Stimulated activated effector memory CD8-positive, alpha-beta T cell treated with anti-CD3 and anti-CD28 coated beads, Interleukin-12 subunit alpha, Interleukin-12 subunit beta, amount 100 ng/mL, for 72 hours (primary cell): ENCODE measurements at regions not wholly inside any gene's neighbourhood (a gene's known extent, or its start where the extent isn't known, plus 50 kb on each side); places are given as distances from the start of the nearest gene placed in this dataset.

Experiments used
- ATAC-seq: fragments of 150-1000 bp; cut with Tn5 transposase; 2 replicates; pipeline ENCODE4 v1.10.0; 2021
- DNase-seq, 2 donors: peaks; one replicate each; pipeline ENCODE4 v3.0.0; 2021 to 2022; ENCODE audit warnings: low spot score in 2 of 2
- H3K27ac Mint-ChIP-seq: one replicate; pipeline ENCODE4 v1.8.0; 2022; ENCODE audit warnings: mild to moderate bottlenecking, mixed read lengths
- H3K36me3 Mint-ChIP-seq: one replicate; pipeline ENCODE4 v1.8.0; 2022; ENCODE audit warnings: mild to moderate bottlenecking, mixed read lengths
- H3K4me1 Mint-ChIP-seq: one replicate; pipeline ENCODE4 v1.8.0; 2022; ENCODE audit warnings: mixed read lengths
- H3K4me3 Mint-ChIP-seq: one replicate; pipeline ENCODE4 v1.8.0; 2022; ENCODE audit warnings: mild to moderate bottlenecking, mixed read lengths
- H3K9me3 Mint-ChIP-seq: one replicate; pipeline ENCODE4 v1.8.0; 2022; ENCODE audit warnings: mixed read lengths

DNA sequence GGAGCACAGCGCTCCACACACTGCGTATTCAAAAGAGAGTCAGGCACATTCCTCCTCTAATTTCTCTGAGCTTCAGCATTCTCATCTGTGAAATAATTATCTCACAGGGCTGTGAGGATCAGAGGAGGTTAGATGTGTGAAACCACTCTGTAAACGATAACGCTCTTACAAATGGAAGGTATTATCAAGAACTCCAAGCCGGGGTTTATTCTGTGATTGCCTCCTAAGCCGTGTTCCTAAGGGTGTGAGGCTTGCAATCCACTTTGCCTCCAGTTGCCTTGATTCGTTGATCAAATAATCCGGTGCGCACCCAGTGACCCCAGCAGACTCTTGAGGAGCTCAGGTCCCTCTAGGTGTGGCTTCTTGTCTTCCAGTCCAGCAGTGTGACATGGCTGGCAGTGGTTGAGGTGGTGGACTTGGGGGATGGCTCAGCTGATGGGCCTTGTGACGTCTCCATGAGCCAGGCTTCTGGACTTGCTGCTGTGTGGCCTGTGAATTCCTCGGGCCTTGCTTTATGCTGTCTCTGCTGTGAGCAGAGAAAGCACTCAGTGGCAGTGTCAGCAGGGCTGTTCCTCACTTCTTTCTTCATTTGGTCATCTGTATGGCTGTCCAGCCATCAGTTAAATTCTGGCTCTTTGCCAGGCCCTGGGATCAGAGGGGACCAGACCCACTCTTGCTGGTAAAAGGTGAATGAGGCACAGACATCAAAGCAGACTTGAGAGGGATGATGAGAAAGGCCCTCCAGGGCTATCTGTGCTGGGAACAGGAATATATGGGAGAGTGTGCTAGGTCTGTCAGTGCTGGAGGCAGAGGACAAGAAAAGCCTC lies 71.0 kb downstream of the SLC25A47 start:
- DNase-seq (no peak), ATAC-seq (peak; percentile 26)
- no peaks in the 10 kb centered on the region for H3K36me3 Mint-ChIP-seq
- H3K27ac Mint-ChIP-seq, result peak overlapping the region; percentile 40
- no peaks in the 10 kb centered on the region for H3K9me3 Mint-ChIP-seq
- no peak overlapping the region for H3K4me3 Mint-ChIP-seq
- peaks cover 24% of the 10 kb centered on the region for H3K4me1 Mint-ChIP-seq

GRCh38 chr14:100394886-100395672 lies 71.9 kb downstream of the SLC25A47 start:
- H3K36me3 Mint-ChIP-seq, result no peaks in the 10 kb centered on the region
- peak overlapping the region; percentile 40 for H3K27ac Mint-ChIP-seq
- no peak for ATAC-seq
- H3K4me1 Mint-ChIP-seq, result peaks cover 34% of the 10 kb centered on the region
- DNase-seq, result no peak
- no peak overlapping the region for H3K4me3 Mint-ChIP-seq
- no peaks in the 10 kb centered on the region for H3K9me3 Mint-ChIP-seq

DNA sequence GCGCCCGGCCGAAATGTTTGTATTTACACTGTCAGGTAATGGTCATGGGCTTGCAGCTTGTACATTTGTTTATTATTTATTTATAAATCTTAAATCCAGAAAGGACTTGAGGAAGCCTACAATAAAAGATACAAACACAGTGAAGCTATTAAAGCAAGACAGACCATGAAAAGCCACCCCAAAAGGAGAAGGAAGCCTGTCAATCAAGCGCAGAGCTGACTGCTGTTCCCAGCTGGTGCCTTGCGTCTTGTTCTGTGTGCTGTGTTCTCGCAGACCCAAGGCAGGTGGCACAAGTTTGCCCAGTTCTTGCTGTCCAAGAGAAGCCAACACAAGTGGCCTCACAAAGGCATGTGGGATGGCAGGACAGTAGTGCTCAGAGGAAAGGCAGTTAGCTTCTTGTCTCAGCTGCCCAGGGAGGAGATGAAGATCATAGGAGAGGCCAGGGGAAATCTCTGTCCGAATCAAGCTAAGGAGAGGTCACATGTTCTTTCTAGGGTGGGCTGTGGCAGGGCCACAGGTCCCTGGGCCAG lies 73.2 kb downstream of the SLC25A47 start:
- DNase-seq (no peak), ATAC-seq (no peak)
- Mint-ChIP-seq H3K4me1 (peaks cover 34% of the 10 kb centered on the region), H3K27ac (no peak overlapping the region), H3K36me3 (no peaks in the 10 kb centered on the region), H3K4me3 (no peak overlapping the region), H3K9me3 (no peaks in the 10 kb centered on the region)

- no peak overlapping the region for H3K4me3 Mint-ChIP-seq
- no peaks in the 10 kb centered on the region for H3K9me3 Mint-ChIP-seq
- DNase-seq, result no peak
- no peak overlapping the region for H3K27ac Mint-ChIP-seq
- ATAC-seq, result no peak
- peaks cover 34% of the 10 kb centered on the region for H3K4me1 Mint-ChIP-seq
- no peaks in the 10 kb centered on the region for H3K36me3 Mint-ChIP-seq
These were observed 73.9 kb downstream of the SLC25A47 start for GRCh38 chr14:100397005-100397404.

- Mint-ChIP-seq H3K4me1 (peaks cover 34% of the 10 kb centered on the region), H3K4me3 (no peak overlapping the region), H3K9me3 (no peaks in the 10 kb centered on the region), H3K36me3 (no peaks in the 10 kb centered on the region), H3K27ac (no peak overlapping the region)
- DNase-seq, result no peak
- no peak for ATAC-seq
These were observed 74.9 kb downstream of the SLC25A47 start for GRCh38 chr14:100398044-100398443.

GRCh38 chr14:100399052-100399849 lies 76.1 kb downstream of the SLC25A47 start:
- Mint-ChIP-seq H3K4me3 (no peak overlapping the region), H3K27ac (no peak overlapping the region), H3K36me3 (no peaks in the 10 kb centered on the region), H3K9me3 (no peaks in the 10 kb centered on the region), H3K4me1 (peaks cover 34% of the 10 kb centered on the region)
- no peak for ATAC-seq
- no peak for DNase-seq

GRCh38 chr14:100400115-100400514 lies 77.0 kb downstream of the SLC25A47 start:
- Mint-ChIP-seq H3K4me1 (peaks cover 36% of the 10 kb centered on the region), H3K27ac (no peak overlapping the region)
- no peak for ATAC-seq

DNA sequence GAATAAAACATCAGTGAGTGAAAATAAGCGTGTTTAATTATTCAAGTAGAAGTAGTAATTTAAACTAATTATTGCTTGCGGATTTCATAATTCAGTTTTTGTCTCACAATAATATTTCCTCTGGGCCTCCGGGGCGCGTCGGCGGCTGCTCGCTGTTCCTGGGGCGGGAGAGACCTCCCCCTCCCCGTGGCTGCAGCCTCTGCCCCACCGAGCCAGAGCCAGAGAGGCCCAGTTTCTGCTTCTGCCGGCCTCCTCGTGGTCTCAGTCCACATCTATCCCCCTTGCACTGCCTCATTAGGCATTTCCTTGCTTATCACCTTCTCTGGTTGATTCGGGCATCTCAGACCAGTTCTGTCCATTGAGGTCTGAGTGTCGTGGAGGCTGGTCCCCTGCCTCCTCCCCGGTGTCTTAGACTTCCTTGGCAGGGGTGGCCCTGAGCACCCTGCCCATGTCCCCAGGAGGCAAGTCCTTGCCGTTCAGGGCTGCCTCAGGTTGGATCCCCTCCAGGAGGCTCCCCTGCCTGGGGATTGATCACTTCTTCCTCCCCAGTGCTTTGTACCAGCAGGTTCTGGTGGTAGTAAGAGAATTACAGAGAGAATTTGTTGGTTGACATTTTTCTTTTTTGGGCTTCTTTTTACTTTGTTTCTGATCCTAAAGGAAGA lies 78.0 kb downstream of the SLC25A47 start:
- Mint-ChIP-seq H3K4me1 (peaks cover 46% of the 10 kb centered on the region), H3K4me3 (no peak overlapping the region), H3K9me3 (no peaks in the 10 kb centered on the region), H3K36me3 (no peaks in the 10 kb centered on the region), H3K27ac (no peak overlapping the region)
- ATAC-seq (no peak), DNase-seq (no peak)

More at GRCh38 chr14:100400115-100400514, 77.0 kb downstream of the SLC25A47 start:
- H3K36me3 Mint-ChIP-seq, result no peaks in the 10 kb centered on the region
- DNase-seq, result no peak
- no peaks in the 10 kb centered on the region for H3K9me3 Mint-ChIP-seq
- H3K4me3 Mint-ChIP-seq, result no peak overlapping the region

GRCh38 chr14:100401792-100402191 lies 78.7 kb downstream of the SLC25A47 start:
- H3K27ac Mint-ChIP-seq, result no peak overlapping the region
- no peaks in the 10 kb centered on the region for H3K9me3 Mint-ChIP-seq
- H3K4me3 Mint-ChIP-seq, result no peak overlapping the region
- H3K36me3 Mint-ChIP-seq, result no peaks in the 10 kb centered on the region
- peaks cover 52% of the 10 kb centered on the region for H3K4me1 Mint-ChIP-seq
- DNase-seq (no peak), ATAC-seq (no peak)

DNA sequence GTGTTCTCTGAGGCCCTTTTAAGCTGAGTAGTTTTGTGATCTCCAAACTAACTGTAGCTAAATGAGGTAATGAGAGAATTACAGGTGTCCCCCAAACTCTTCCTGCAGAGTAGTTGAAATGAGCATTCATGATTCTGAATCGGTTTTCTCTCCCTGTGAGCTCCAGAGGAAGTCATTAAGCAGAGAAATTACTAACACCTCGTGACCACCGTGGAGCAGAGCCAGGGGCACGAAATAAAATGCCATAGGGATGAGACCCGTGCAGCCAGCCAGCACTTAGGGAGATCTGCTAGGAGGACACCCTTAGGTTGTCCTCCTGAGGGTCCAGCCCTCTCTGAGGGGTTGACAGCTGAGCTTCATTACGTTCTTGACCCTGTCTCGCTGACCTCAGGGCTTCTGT lies 79.5 kb downstream of the SLC25A47 start:
- Mint-ChIP-seq H3K36me3 (no peaks in the 10 kb centered on the region), H3K9me3 (no peaks in the 10 kb centered on the region), H3K4me1 (peaks cover 60% of the 10 kb centered on the region), H3K4me3 (no peak overlapping the region), H3K27ac (no peak overlapping the region)
- no peak for ATAC-seq
- no peak for DNase-seq

DNA sequence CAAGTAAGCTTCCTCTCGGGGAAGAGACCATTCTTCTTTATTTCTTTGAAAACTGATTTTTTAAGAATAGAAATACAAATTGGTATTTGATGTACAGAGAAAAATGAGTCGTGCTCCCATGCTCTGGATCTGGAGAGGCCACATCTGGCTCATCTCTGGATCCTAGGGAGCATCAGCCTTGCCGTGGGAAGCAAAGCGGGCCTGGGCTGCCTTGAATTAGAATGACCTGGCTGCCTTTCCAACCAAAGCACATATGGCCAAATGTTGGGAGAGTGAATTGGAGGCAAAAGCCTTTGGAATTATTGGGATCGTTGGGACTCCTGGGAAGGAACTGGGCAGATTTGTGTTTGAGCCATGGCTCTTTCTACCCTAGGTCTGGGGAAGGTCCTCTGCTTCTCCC lies 80.0 kb downstream of the SLC25A47 start:
- ATAC-seq (no peak), DNase-seq (no peak)
- Mint-ChIP-seq H3K4me3 (no peak overlapping the region), H3K4me1 (peaks cover 65% of the 10 kb centered on the region), H3K27ac (peak overlapping the region; percentile 59), H3K36me3 (no peaks in the 10 kb centered on the region), H3K9me3 (no peaks in the 10 kb centered on the region)

GRCh38 chr14:100403802-100404365 lies 80.7 kb downstream of the SLC25A47 start:
- ATAC-seq, result no peak
- Mint-ChIP-seq H3K4me3 (no peak overlapping the region), H3K36me3 (no peaks in the 10 kb centered on the region), H3K9me3 (no peaks in the 10 kb centered on the region), H3K4me1 (peaks cover 68% of the 10 kb centered on the region), H3K27ac (peak overlapping the region; percentile 59)
- no peak for DNase-seq

DNA sequence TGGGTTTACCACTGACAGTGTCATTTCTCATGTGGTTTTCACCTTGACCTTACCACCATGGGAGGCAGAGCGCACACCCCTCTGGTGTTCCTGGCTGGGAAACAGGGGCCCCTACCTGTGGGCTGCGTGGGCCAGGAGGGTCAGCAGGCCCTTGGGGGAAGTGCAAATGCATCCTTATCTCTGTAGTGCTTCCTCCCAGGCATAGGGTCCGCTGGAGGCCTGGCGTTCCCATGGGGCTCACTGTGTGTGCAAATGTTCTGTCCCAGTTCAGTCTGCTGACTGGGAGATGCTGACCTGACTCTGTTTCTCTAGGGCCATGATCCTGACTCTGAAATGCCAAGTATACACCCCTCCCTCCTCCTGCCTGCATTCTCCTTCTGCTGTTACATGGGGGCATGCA lies 81.3 kb downstream of the SLC25A47 start:
- Mint-ChIP-seq H3K9me3 (no peaks in the 10 kb centered on the region), H3K4me1 (peaks cover 65% of the 10 kb centered on the region), H3K36me3 (no peaks in the 10 kb centered on the region), H3K27ac (no peak overlapping the region), H3K4me3 (no peak overlapping the region)
- DNase-seq (no peak), ATAC-seq (no peak)

- Mint-ChIP-seq H3K4me1 (peaks cover 57% of the 10 kb centered on the region), H3K27ac (peak overlapping the region; percentile 69), H3K4me3 (peak overlapping the region; percentile 20), H3K9me3 (no peaks in the 10 kb centered on the region), H3K36me3 (no peaks in the 10 kb centered on the region)
- ATAC-seq (no peak), DNase-seq (no peak)
These were observed 82.8 kb downstream of the SLC25A47 start for GRCh38 chr14:100405760-100406455.
